Endothelial cell of umbilical vein (primary cell): ENCODE measurements at regions not wholly inside any gene's neighbourhood (a gene's known extent, or its start where the extent isn't known, plus 50 kb on each side); places are given as distances from the start of the nearest gene placed in this dataset.

Source experiments
- BruUV-seq: library from RNA; stranded (reverse); fragments of 400-500 nt; replicated peaks from 2 replicates; lab custom pipeline; 2021; lab: Mats Ljungman, UMichigan
- CTCF ChIA-PET: fragments of 300-600, 350-600 bp; sonication (Branson Sonifier 250); formaldehyde crosslinking; loops from one replicate; lab custom pipeline; 2021; ENCODE audit warnings: antibody characterized with exemption, inconsistent platforms; lab: Charles Lee
- POLR2A ChIA-PET: fragments of 300-600, 350-600 bp; sonication (Branson Sonifier 250); formaldehyde crosslinking; loops from one replicate; lab custom pipeline; 2021; ENCODE audit warnings: antibody characterized with exemption, inconsistent platforms; lab: Charles Lee
- DNase-seq: peaks from one replicate; pipeline ENCODE4 v3.0.0-alpha.2; 2011; ENCODE audit warnings: low read depth, low spot score
- FAIRE-seq: peaks from 2 replicates; lab custom pipeline; 2011; peaks lifted over from hg19 to GRCh38; lab: Jason Lieb, UNC
- H2AFZ ChIP-seq: 2 replicates; pipeline ENCODE4 v1.6.0; 2012; ENCODE audit warnings: low read depth, low read length, control low read depth, inconsistent platforms
- H3K27ac ChIP-seq: 2 replicates; pipeline ENCODE4 v1.5.1; 2011; ENCODE audit warnings: low read depth, mild to moderate bottlenecking, control low read depth, low read length, moderate library complexity; ENCODE audit not compliant: insufficient read depth
- H3K27me3 ChIP-seq, 2 experiments: 2 replicates each; pipeline versions ENCODE4 v1.6.0 to v1.6.1; 2011; ENCODE audit warnings: low read length in 2 of 2, mixed read lengths in 1 of 2; ENCODE audit not compliant: control insufficient read depth in 2 of 2, insufficient read depth in 2 of 2
- H3K36me3 ChIP-seq, 2 experiments: 2 replicates in 1 of 2; 3 replicates in 1 of 2; pipeline ENCODE4 v1.5.1; 2011; ENCODE audit warnings: low read length in 2 of 2, mild to moderate bottlenecking in 1 of 2, moderate library complexity in 1 of 2; ENCODE audit not compliant: control insufficient read depth in 2 of 2, insufficient read depth in 2 of 2; ENCODE audit errors: extremely low read depth in 1 of 2
- H3K4me1 ChIP-seq: 3 replicates; pipeline ENCODE4 v1.5.1; 2011; ENCODE audit warnings: mild to moderate bottlenecking, low read length; ENCODE audit not compliant: control insufficient read depth, insufficient read depth; ENCODE audit errors: extremely low read depth
- H3K4me2 ChIP-seq: 2 replicates; pipeline ENCODE4 v1.6.1; 2011; ENCODE audit warnings: low read length, control low read depth, mixed read lengths; ENCODE audit not compliant: insufficient read depth
- H3K4me3 ChIP-seq, 3 experiments: fragments of 200-600 bp in 1 of 3; sonication (generic), shearing (Covaris generic) in 1 of 3; replicated peaks in 1 of 3; 2 replicates each; pipeline ENCODE4 v1.5.1; 2011 to 2016; ENCODE audit warnings: control low read depth in 3 of 3, low read length in 3 of 3, mild to moderate bottlenecking in 2 of 3, inconsistent platforms in 1 of 3, low read depth in 1 of 3, moderate library complexity in 1 of 3; ENCODE audit not compliant: insufficient read depth in 1 of 3
- H3K79me2 ChIP-seq: 2 replicates; pipeline ENCODE4 v1.6.0; 2012; ENCODE audit warnings: low read length, inconsistent platforms; ENCODE audit not compliant: control insufficient read depth, insufficient read depth
- H3K9ac ChIP-seq: replicated peaks from 2 replicates; pipeline ENCODE3; 2011; ENCODE audit warnings: low read length, control low read depth; ENCODE audit not compliant: insufficient read depth; ENCODE audit errors: extremely low read depth
- H3K9me1 ChIP-seq: replicated peaks from 3 replicates; pipeline ENCODE4 v1.6.0; 2011; ENCODE audit warnings: mild to moderate bottlenecking, low read length; ENCODE audit not compliant: control insufficient read depth, insufficient read depth; ENCODE audit errors: extremely low read depth
- H3K9me3 ChIP-seq: replicated peaks from 2 replicates; pipeline ENCODE4 v1.5.1; 2012; ENCODE audit warnings: low read length, inconsistent platforms; ENCODE audit not compliant: control insufficient read depth, insufficient read depth
- H4K20me1 ChIP-seq: replicated peaks from 2 replicates; pipeline ENCODE3; 2011; ENCODE audit warnings: mild to moderate bottlenecking, low read length; ENCODE audit not compliant: control insufficient read depth, insufficient read depth; ENCODE audit errors: extremely low read depth
- EZH2 ChIP-seq: IDR thresholded peaks from 2 replicates; pipeline ENCODE4 v1.6.1; 2012; ENCODE audit warnings: borderline replicate concordance, low read depth, mild to moderate bottlenecking, moderate library complexity, low read length, inconsistent platforms; ENCODE audit not compliant: severe bottlenecking
- FOS ChIP-seq: IDR thresholded peaks from 2 replicates; pipeline ENCODE4 v1.6.1; 2011; ENCODE audit warnings: mild to moderate bottlenecking, low read length, moderate library complexity, borderline replicate concordance; ENCODE audit not compliant: insufficient read depth
- GATA2 ChIP-seq: IDR thresholded peaks from 2 replicates; pipeline ENCODE4 v1.7.0; 2011; ENCODE audit warnings: low read depth, mild to moderate bottlenecking, moderate library complexity, mixed read lengths, low read length; ENCODE audit not compliant: insufficient read length, insufficient read depth
- JUN ChIP-seq: IDR thresholded peaks from 2 replicates; pipeline ENCODE4 v1.6.1; 2011; ENCODE audit warnings: borderline replicate concordance, low read depth; ENCODE audit not compliant: insufficient read length, insufficient read depth
- MAX ChIP-seq: IDR thresholded peaks from 2 replicates; pipeline ENCODE4 v1.6.1; 2011; ENCODE audit not compliant: insufficient read depth, insufficient read length
- MYC ChIP-seq: IDR thresholded peaks from one replicate; pipeline ENCODE4 v1.6.1; 2011; ENCODE audit warnings: mild to moderate bottlenecking, low read depth, low read length
- POLR2A ChIP-seq: IDR thresholded peaks from 2 replicates; pipeline ENCODE4 v1.6.1; 2012; ENCODE audit warnings: low read depth, mild to moderate bottlenecking, control low read depth, low read length
- POLR2AphosphoS5 ChIP-seq: IDR thresholded peaks from 2 replicates; pipeline ENCODE4 v1.6.1; 2012; ENCODE audit warnings: low read depth, mild to moderate bottlenecking, control low read depth, low read length, moderate library complexity; ENCODE audit not compliant: insufficient read depth
- dilution Hi-C: fragments of 300-500 bp; cut with MboI; formaldehyde crosslinking; loops from one replicate; pipeline ENCODE4 v1.15.0; 2019; ENCODE audit warnings: low sequenced_read_pairs; ENCODE audit not compliant: extremely low pct_ligation_motif_present
- intact Hi-C: fragments of 100-400 bp; cut with micrococcal nuclease; formaldehyde crosslinking; loops from one replicate; pipeline ENCODE4 v1.10.0; 2022
- TF ChIP-seq, protein P1 (sequence below), 2 donors: IDR thresholded peaks; 1 replicate in 1 of 2; 2 replicates in 1 of 2; pipeline ENCODE4 v1.5.1; 2011; ENCODE audit warnings: low read length in 2 of 2, mild to moderate bottlenecking in 2 of 2, moderate library complexity in 2 of 2, control low read depth in 1 of 2, inconsistent platforms in 1 of 2, low read depth in 1 of 2; ENCODE audit not compliant: insufficient read depth in 1 of 2; ENCODE audit errors: extremely low read depth in 1 of 2

GRCh38 chr2:16039823-16040222, 99.5 kb downstream of the MYCN start:
- POLR2A ChIA-PET, result no interaction called here
- H3K4me2 ChIP-seq, result no peak overlapping the region
- no peaks in the 10 kb centered on the region for H3K79me2 ChIP-seq
- CTCF ChIA-PET, result no interaction called here
- H3K27me3 ChIP-seq, result no peaks in the 10 kb centered on the region
- H3K9me3 ChIP-seq, result no peaks in the 10 kb centered on the region
- DNase-seq (no peak), FAIRE-seq (no peak)
- dilution Hi-C loops, result no loop called here
- H3K9ac ChIP-seq, result no peak overlapping the region
- H2AFZ ChIP-seq, result no peak overlapping the region
- H3K9me1 ChIP-seq, result no peaks in the 10 kb centered on the region
- no peak overlapping the region for H3K4me3 ChIP-seq
- H3K36me3 ChIP-seq, result no peaks in the 10 kb centered on the region
- intact Hi-C loops, result no loop called here
- H4K20me1 ChIP-seq, result no peaks in the 10 kb centered on the region
- BruUV-seq, result no TSS peak
- TF ChIP-seq POLR2A (no peak), JUN (no peak), POLR2AphosphoS5 (no peak), MYC (no peak), EZH2 (no peak), MAX (no peak), FOS (no peak), GATA2 (no peak)
- TF ChIP-seq, protein P1, sequence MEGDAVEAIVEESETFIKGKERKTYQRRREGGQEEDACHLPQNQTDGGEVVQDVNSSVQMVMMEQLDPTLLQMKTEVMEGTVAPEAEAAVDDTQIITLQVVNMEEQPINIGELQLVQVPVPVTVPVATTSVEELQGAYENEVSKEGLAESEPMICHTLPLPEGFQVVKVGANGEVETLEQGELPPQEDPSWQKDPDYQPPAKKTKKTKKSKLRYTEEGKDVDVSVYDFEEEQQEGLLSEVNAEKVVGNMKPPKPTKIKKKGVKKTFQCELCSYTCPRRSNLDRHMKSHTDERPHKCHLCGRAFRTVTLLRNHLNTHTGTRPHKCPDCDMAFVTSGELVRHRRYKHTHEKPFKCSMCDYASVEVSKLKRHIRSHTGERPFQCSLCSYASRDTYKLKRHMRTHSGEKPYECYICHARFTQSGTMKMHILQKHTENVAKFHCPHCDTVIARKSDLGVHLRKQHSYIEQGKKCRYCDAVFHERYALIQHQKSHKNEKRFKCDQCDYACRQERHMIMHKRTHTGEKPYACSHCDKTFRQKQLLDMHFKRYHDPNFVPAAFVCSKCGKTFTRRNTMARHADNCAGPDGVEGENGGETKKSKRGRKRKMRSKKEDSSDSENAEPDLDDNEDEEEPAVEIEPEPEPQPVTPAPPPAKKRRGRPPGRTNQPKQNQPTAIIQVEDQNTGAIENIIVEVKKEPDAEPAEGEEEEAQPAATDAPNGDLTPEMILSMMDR (IDR thresholded peaks at IDR 0.05; ENCODE audit: extremely low read depth in 1 of 2, insufficient read depth in 1 of 2, low read depth in 1 of 2, low read length in 2 of 2), result no peak
- no peak overlapping the region for H3K27ac ChIP-seq
- H3K4me1 ChIP-seq, result no peaks in the 10 kb centered on the region
